WTC11 (cell line): ENCODE measurements at regions not wholly inside any gene's neighbourhood (a gene's known extent, or its start where the extent isn't known, plus 50 kb on each side); places are given as distances from the start of the nearest gene placed in this dataset.

ENCODE experiments used
- ATAC-seq: fragments of 200-7000 bp; cut with Tn5 transposase; 2 replicates; pipeline ENCODE4 v1.10.0; 2021; ENCODE audit warnings: mild to moderate bottlenecking, moderate library complexity
- CTCF ChIA-PET: fragments of 300-600 bp; sonication (Branson Sonifier 250); formaldehyde crosslinking; loops from one replicate; lab custom pipeline; 2021; ENCODE audit warnings: antibody characterized with exemption; lab: Charles Lee
- POLR2A ChIA-PET: fragments of 350-600 bp; sonication (Branson Sonifier 250); formaldehyde crosslinking; loops from one replicate; lab custom pipeline; 2021; ENCODE audit warnings: antibody characterized with exemption; lab: Charles Lee
- DNase-seq: peaks from one replicate; pipeline ENCODE4 v3.0.0; 2021; ENCODE audit warnings: low spot score
- H3K27ac Mint-ChIP-seq: 2 replicates; pipeline ENCODE4 v1.8.0; 2021; ENCODE audit warnings: mixed read lengths
- H3K27me3 Mint-ChIP-seq: 2 replicates; pipeline ENCODE4 v1.8.0; 2021; ENCODE audit warnings: low read depth, mild to moderate bottlenecking, moderate library complexity, mixed read lengths
- H3K36me3 Mint-ChIP-seq: 2 replicates; pipeline ENCODE4 v1.8.0; 2021; ENCODE audit warnings: mixed read lengths
- H3K4me1 Mint-ChIP-seq: 2 replicates; pipeline ENCODE4 v1.8.0; 2022; ENCODE audit warnings: mixed read lengths
- H3K4me3 Mint-ChIP-seq: 2 replicates; pipeline ENCODE4 v1.8.0; 2021; ENCODE audit warnings: mild to moderate bottlenecking, moderate library complexity, mixed read lengths
- H3K9me3 Mint-ChIP-seq: 2 replicates; pipeline ENCODE4 v1.8.0; 2021; ENCODE audit warnings: mixed read lengths
- CREB1 ChIP-seq: sonication (generic); formaldehyde crosslinking; IDR thresholded peaks from 2 replicates; pipeline ENCODE4 v1.8.0; 2023; ENCODE audit warnings: mild to moderate bottlenecking, missing genetic modification reagents
- ETV6 ChIP-seq: sonication (generic); formaldehyde crosslinking; IDR thresholded peaks from 2 replicates; pipeline ENCODE4 v1.8.1; 2022; ENCODE audit warnings: mild to moderate bottlenecking, missing genetic modification reagents
- FOXP1 ChIP-seq: sonication (generic); formaldehyde crosslinking; IDR thresholded peaks from 2 replicates; pipeline ENCODE4 v1.8.0; 2022; ENCODE audit warnings: missing genetic modification reagents, mild to moderate bottlenecking, moderate library complexity, borderline replicate concordance
- IRF1 ChIP-seq: sonication (generic); formaldehyde crosslinking; IDR thresholded peaks from 2 replicates; pipeline ENCODE4 v1.8.0; 2023; ENCODE audit warnings: missing genetic modification reagents
- MAX ChIP-seq: sonication (generic); formaldehyde crosslinking; IDR thresholded peaks from 2 replicates; pipeline ENCODE4 v1.8.0; 2022; ENCODE audit warnings: mild to moderate bottlenecking, missing genetic modification reagents
- RELA ChIP-seq: sonication (generic); formaldehyde crosslinking; IDR thresholded peaks from 2 replicates; pipeline ENCODE4 v1.8.1; 2022; ENCODE audit warnings: missing genetic modification reagents, mild to moderate bottlenecking, borderline replicate concordance
- STAT6 ChIP-seq: sonication (generic); formaldehyde crosslinking; conservative IDR thresholded peaks from 2 replicates; pipeline ENCODE4 v1.8.1; 2023; ENCODE audit warnings: mild to moderate bottlenecking, low read depth, missing genetic modification reagents, moderate library complexity
- TCF7 ChIP-seq: sonication (generic); formaldehyde crosslinking; IDR thresholded peaks from 2 replicates; pipeline ENCODE4 v1.8.0; 2022; ENCODE audit warnings: mild to moderate bottlenecking, low read depth, missing genetic modification reagents, moderate library complexity
- USF1 ChIP-seq: sonication (generic); formaldehyde crosslinking; IDR thresholded peaks from 2 replicates; pipeline ENCODE4 v1.8.0; 2022; ENCODE audit warnings: mild to moderate bottlenecking, missing genetic modification reagents
- ZNF423 ChIP-seq: fragments of 250-450 bp; sonication (Bioruptor Pico); IDR thresholded peaks from 2 replicates; pipeline ENCODE4 v2.1.2; 2022; ENCODE audit warnings: mild to moderate bottlenecking, moderate library complexity
- ZNF512 ChIP-seq: sonication (generic); formaldehyde crosslinking; IDR thresholded peaks from 2 replicates; pipeline ENCODE4 v1.8.1; 2022; ENCODE audit warnings: missing genetic modification reagents, borderline replicate concordance
- ZSCAN18 ChIP-seq: fragments of 250-450 bp; sonication (Bioruptor Pico); IDR thresholded peaks from 2 replicates; pipeline ENCODE4 v2.1.2; 2022; ENCODE audit warnings: mild to moderate bottlenecking, moderate library complexity
- TF ChIP-seq, protein P1 (sequence below): sonication (generic); formaldehyde crosslinking; IDR thresholded peaks from 2 replicates; pipeline ENCODE4 v1.8.1; 2023; ENCODE audit warnings: mild to moderate bottlenecking, missing genetic modification reagents
- TF ChIP-seq, protein P2 (sequence below): fragments of 250-450 bp; sonication (Bioruptor Pico); IDR thresholded peaks from 2 replicates; pipeline ENCODE4 v1.9.0; 2021; ENCODE audit warnings: mild to moderate bottlenecking

DNA sequence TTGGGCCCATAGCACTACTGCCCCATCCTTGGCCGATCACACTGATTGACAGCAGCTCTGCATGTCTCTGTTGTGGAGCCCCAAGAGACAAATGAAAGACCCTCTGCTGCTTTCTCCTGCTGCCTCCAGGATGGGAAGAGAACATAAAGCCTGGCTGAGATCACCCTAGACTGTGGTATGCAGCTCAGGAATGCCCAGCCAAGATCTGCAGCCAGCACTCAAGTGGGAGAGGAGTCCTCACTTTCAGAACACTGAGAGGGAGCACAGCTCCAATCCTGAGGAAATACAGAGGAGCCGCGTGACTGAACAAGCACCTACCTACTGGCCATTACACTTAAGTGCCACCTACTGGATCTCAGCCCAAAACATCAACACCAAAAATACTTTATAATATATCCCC lies 203.0 kb downstream of the POSTN start (continued):
- no peak for TF ChIP-seq STAT6 (CRISPR knock-in tag)
- TF ChIP-seq ZSCAN18 (CRISPR knock-in tag), result no peak
- no peak for TF ChIP-seq ETV6
- no peak for TF ChIP-seq CREB1 (CRISPR knock-in tag)

GRCh38 chr13:37392389-37392788 lies 206.2 kb downstream of the POSTN start:
- Mint-ChIP-seq H3K27ac (no peak overlapping the region), H3K27me3 (no peaks in the 10 kb centered on the region), H3K4me1 (peaks cover 8% of the 10 kb centered on the region), H3K36me3 (no peaks in the 10 kb centered on the region), H3K4me3 (no peak overlapping the region), H3K9me3 (no peaks in the 10 kb centered on the region)
- ATAC-seq (no peak), DNase-seq (no peak)
- TF ChIP-seq USF1 (no peak), IRF1 (CRISPR knock-in tag) (no peak), MAX (no peak), TCF7 (CRISPR knock-in tag) (no peak), FOXP1 (CRISPR knock-in tag) (no peak), ZNF512 (no peak), STAT6 (CRISPR knock-in tag) (no peak), ZNF423 (CRISPR knock-in tag) (no peak), RELA (CRISPR knock-in tag) (no peak)
- TF ChIP-seq, protein P1, sequence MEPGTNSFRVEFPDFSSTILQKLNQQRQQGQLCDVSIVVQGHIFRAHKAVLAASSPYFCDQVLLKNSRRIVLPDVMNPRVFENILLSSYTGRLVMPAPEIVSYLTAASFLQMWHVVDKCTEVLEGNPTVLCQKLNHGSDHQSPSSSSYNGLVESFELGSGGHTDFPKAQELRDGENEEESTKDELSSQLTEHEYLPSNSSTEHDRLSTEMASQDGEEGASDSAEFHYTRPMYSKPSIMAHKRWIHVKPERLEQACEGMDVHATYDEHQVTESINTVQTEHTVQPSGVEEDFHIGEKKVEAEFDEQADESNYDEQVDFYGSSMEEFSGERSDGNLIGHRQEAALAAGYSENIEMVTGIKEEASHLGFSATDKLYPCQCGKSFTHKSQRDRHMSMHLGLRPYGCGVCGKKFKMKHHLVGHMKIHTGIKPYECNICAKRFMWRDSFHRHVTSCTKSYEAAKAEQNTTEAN (CRISPR knock-in tag), result no peak
- TF ChIP-seq, protein P2, sequence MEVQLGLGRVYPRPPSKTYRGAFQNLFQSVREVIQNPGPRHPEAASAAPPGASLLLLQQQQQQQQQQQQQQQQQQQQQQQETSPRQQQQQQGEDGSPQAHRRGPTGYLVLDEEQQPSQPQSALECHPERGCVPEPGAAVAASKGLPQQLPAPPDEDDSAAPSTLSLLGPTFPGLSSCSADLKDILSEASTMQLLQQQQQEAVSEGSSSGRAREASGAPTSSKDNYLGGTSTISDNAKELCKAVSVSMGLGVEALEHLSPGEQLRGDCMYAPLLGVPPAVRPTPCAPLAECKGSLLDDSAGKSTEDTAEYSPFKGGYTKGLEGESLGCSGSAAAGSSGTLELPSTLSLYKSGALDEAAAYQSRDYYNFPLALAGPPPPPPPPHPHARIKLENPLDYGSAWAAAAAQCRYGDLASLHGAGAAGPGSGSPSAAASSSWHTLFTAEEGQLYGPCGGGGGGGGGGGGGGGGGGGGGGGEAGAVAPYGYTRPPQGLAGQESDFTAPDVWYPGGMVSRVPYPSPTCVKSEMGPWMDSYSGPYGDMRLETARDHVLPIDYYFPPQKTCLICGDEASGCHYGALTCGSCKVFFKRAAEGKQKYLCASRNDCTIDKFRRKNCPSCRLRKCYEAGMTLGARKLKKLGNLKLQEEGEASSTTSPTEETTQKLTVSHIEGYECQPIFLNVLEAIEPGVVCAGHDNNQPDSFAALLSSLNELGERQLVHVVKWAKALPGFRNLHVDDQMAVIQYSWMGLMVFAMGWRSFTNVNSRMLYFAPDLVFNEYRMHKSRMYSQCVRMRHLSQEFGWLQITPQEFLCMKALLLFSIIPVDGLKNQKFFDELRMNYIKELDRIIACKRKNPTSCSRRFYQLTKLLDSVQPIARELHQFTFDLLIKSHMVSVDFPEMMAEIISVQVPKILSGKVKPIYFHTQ (CRISPR knock-in tag), result no peak
- ChIA-PET CTCF (no interaction called here), POLR2A (no interaction called here)
